ENCODE measurements at regions not wholly inside any gene's neighbourhood (a gene's known extent, or its start where the extent isn't known, plus 50 kb on each side); places are given as distances from the start of the nearest gene placed in this dataset.

DNA sequence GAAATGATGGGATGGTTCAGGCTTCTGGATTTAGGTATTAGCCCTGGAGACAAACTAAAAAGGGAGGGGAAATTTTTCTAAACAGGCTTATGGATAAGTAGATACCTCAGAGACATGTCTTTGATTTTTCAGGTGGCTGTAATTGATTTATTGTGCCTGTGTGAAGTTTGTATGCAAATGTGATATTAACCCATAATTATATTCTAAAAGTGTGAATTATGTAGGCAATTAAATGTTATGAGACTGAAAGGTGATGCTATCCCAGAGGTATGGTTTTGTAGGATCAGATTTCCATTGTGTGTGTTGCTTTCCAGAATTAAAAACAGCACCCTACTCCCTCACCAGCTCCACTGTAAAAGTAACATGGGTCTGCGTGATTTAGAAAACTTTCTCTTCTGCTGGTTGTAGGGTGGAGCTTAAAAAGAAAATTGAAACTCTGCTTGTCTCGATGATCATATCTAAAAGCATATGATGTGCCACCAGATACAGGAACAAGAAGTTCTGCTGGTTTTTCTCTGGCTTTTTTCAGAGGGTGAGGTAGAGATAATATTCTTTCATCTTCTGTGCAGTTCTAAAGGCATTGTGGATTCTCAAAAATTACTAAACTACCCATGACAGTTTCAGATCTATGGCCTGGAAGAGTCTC is 71.8 kb upstream of the TAF11L2 start:
- Mint-ChIP-seq H3K9me3 (peaks cover 6% of the 10 kb centered on the region), H3K4me3 (no peak overlapping the region), H3K27me3 (no peaks in the 10 kb centered on the region), H3K4me1 (ENCODE audit: low read depth) (peaks cover 4% of the 10 kb centered on the region), H3K36me3 (ENCODE audit: low read depth) (no peaks in the 10 kb centered on the region), H3K27ac (no peak overlapping the region)

- Mint-ChIP-seq H3K36me3 (ENCODE audit: low read depth) (no peaks in the 10 kb centered on the region), H3K9me3 (peaks cover 6% of the 10 kb centered on the region), H3K4me1 (ENCODE audit: low read depth) (peaks cover 4% of the 10 kb centered on the region), H3K27me3 (no peaks in the 10 kb centered on the region), H3K27ac (no peak overlapping the region), H3K4me3 (no peak overlapping the region)
Observed at GRCh38 chr5:17428176-17428800, 69.7 kb upstream of the TAF11L2 start.

- H3K4me1 Mint-ChIP-seq (ENCODE audit: low read depth): peaks cover 4% of the 10 kb centered on the region
- peaks cover 3% of the 10 kb centered on the region for H3K9me3 Mint-ChIP-seq
- H3K27me3 Mint-ChIP-seq: no peaks in the 10 kb centered on the region
- H3K27ac Mint-ChIP-seq: no peak overlapping the region
- no peak overlapping the region for H3K4me3 Mint-ChIP-seq
- no peaks in the 10 kb centered on the region for H3K36me3 Mint-ChIP-seq (ENCODE audit: low read depth)
Observed at GRCh38 chr5:17429353-17429752, 68.7 kb upstream of the TAF11L2 start.

DNA sequence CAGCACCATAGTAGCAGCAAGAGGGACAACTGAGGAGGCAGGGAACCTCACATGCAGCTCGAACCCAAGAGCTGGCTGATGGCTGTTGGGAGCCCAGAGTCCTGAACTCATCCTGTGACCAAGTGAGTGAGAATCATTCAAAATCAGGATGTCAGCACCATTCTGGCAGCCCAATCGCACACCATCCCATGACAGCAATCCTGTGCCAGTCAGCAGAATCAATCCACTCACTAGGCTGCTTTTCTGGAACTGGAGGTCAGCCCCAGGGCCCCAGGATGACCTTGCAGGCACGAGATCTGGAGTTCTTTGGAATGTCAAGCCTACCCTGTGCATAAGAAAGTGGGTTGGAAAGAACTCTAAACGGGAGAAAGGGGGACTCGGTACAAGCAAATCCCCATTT is 67.8 kb upstream of the TAF11L2 start:
- no peaks in the 10 kb centered on the region for H3K36me3 Mint-ChIP-seq (ENCODE audit: low read depth)
- no peak overlapping the region for H3K4me3 Mint-ChIP-seq
- H3K27ac Mint-ChIP-seq: no peak overlapping the region
- H3K27me3 Mint-ChIP-seq: no peaks in the 10 kb centered on the region
- peaks cover 3% of the 10 kb centered on the region for H3K9me3 Mint-ChIP-seq
- peaks cover 4% of the 10 kb centered on the region for H3K4me1 Mint-ChIP-seq (ENCODE audit: low read depth)

GRCh38 chr5:17431272-17432050 is 66.6 kb upstream of the TAF11L2 start:
- H3K27ac Mint-ChIP-seq: no peak overlapping the region
- H3K4me1 Mint-ChIP-seq (ENCODE audit: low read depth): peaks cover 3% of the 10 kb centered on the region
- H3K27me3 Mint-ChIP-seq: no peaks in the 10 kb centered on the region
- H3K9me3 Mint-ChIP-seq: peaks cover 3% of the 10 kb centered on the region
- H3K4me3 Mint-ChIP-seq: no peak overlapping the region
- no peaks in the 10 kb centered on the region for H3K36me3 Mint-ChIP-seq (ENCODE audit: low read depth)

DNA sequence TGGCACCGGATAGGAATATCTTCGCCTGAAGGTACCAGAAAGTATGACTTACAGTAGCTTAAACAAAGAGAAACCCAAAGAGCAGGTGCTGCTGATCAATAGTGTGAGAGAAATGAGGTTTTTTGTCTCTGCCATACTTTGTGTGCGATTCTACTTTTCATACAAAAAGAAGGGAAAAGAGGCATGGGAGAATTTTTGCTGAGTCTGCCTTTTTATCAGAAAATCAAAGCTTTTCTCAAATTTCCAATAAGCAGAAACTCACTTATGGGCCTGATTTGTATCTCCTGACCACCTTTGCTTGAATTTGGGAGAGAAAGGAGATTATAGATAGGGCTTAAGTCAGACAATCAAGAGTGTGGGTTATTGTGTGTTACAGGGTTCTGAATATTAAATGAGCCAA is 65.5 kb upstream of the TAF11L2 start:
- Mint-ChIP-seq H3K9me3 (peaks cover 3% of the 10 kb centered on the region), H3K4me3 (no peak overlapping the region), H3K36me3 (ENCODE audit: low read depth) (no peaks in the 10 kb centered on the region), H3K27ac (no peak overlapping the region), H3K4me1 (ENCODE audit: low read depth) (peaks cover 4% of the 10 kb centered on the region), H3K27me3 (no peaks in the 10 kb centered on the region)

- Mint-ChIP-seq H3K27ac (no peak overlapping the region), H3K9me3 (no peaks in the 10 kb centered on the region), H3K4me3 (no peak overlapping the region), H3K27me3 (no peaks in the 10 kb centered on the region), H3K36me3 (ENCODE audit: low read depth) (no peaks in the 10 kb centered on the region), H3K4me1 (ENCODE audit: low read depth) (peaks cover 4% of the 10 kb centered on the region)
Observed at GRCh38 chr5:17433406-17433805, 64.6 kb upstream of the TAF11L2 start.

- Mint-ChIP-seq H3K4me3 (no peak overlapping the region), H3K9me3 (peaks cover 1% of the 10 kb centered on the region), H3K36me3 (ENCODE audit: low read depth) (no peaks in the 10 kb centered on the region), H3K27ac (no peak overlapping the region), H3K27me3 (no peaks in the 10 kb centered on the region), H3K4me1 (ENCODE audit: low read depth) (peaks cover 4% of the 10 kb centered on the region)
Observed at GRCh38 chr5:17434982-17435381, 63.0 kb upstream of the TAF11L2 start.

GRCh38 chr5:17436350-17436749 is 61.7 kb upstream of the TAF11L2 start:
- Mint-ChIP-seq H3K27me3 (no peaks in the 10 kb centered on the region), H3K36me3 (ENCODE audit: low read depth) (no peaks in the 10 kb centered on the region), H3K27ac (no peak overlapping the region), H3K9me3 (peaks cover 7% of the 10 kb centered on the region), H3K4me1 (ENCODE audit: low read depth) (peaks cover 4% of the 10 kb centered on the region), H3K4me3 (peak overlapping the region; percentile 25)

DNA sequence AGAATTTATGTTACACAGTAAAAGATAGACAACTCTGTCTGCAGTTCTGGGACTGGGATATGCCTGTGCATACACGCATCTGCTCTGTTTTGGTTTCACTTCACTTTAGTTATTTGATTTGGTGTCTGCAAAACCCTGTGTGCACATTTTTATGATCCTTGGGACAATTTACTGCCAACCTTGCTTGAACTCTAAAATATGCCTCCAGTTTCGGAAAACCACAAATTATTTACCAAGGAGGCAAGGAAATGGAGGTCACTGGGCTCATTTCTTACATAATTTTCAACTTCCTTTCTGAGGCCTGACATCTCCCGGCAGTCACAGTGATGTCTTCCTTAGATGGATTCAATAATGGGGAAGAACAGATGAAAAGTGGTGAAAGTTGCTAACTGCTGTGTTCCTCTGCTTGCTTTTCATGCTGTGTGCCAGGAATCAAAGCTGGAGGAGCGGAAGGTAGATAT is 61.2 kb upstream of the TAF11L2 start:
- H3K27me3 Mint-ChIP-seq: no peaks in the 10 kb centered on the region
- H3K4me3 Mint-ChIP-seq: peak overlapping the region; percentile 25
- no peak overlapping the region for H3K27ac Mint-ChIP-seq
- peaks cover 7% of the 10 kb centered on the region for H3K9me3 Mint-ChIP-seq
- no peaks in the 10 kb centered on the region for H3K36me3 Mint-ChIP-seq (ENCODE audit: low read depth)
- peaks cover 4% of the 10 kb centered on the region for H3K4me1 Mint-ChIP-seq (ENCODE audit: low read depth)

DNA sequence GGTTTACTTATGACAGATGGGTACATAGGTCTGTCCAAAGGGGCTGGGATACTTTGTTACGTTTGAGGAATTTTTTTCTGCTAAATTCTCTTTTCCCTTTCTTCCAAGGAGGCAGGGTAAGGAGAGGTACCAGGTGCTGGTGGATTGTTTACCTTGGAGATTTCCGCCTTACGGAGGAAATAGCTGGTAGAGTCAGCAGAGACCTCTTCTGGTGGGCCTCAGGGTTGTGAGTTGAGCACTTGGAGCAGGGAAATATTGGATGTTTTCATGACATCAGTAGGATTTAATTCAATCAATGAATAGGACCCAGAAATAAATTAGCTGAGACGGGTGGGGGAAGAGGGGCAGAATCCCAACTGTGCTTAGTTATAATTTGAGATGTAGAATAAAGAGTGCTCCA is 60.0 kb upstream of the TAF11L2 start:
- no peak overlapping the region for H3K27ac Mint-ChIP-seq
- no peaks in the 10 kb centered on the region for H3K27me3 Mint-ChIP-seq
- peaks cover 4% of the 10 kb centered on the region for H3K4me1 Mint-ChIP-seq (ENCODE audit: low read depth)
- H3K9me3 Mint-ChIP-seq: peaks cover 10% of the 10 kb centered on the region
- H3K36me3 Mint-ChIP-seq (ENCODE audit: low read depth): no peaks in the 10 kb centered on the region
- no peak overlapping the region for H3K4me3 Mint-ChIP-seq

DNA sequence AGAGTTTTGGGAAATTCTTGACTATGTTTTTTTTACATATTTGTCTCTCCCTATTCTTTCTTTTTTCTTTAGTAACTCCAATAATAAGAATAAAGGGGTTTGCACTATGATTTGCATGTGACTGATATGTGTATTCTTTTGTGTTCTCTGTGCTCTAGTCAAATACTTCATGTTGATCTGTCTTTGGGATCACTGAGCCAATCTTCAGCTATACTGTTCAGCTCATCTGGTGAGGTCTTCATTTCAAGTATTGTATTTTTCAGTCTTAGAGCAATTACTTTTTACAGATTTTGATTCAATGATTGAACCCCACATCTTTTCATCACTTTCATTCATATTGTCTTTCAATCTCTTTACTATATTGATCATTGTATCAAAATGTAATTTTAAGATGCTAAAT is 58.1 kb upstream of the TAF11L2 start:
- Mint-ChIP-seq H3K4me1 (ENCODE audit: low read depth) (peaks cover 4% of the 10 kb centered on the region), H3K27ac (no peak overlapping the region), H3K9me3 (peaks cover 10% of the 10 kb centered on the region), H3K36me3 (ENCODE audit: low read depth) (no peaks in the 10 kb centered on the region), H3K4me3 (no peak overlapping the region), H3K27me3 (no peaks in the 10 kb centered on the region)

- peaks cover 4% of the 10 kb centered on the region for H3K4me1 Mint-ChIP-seq (ENCODE audit: low read depth)
- H3K27me3 Mint-ChIP-seq: no peaks in the 10 kb centered on the region
- H3K9me3 Mint-ChIP-seq: peaks cover 10% of the 10 kb centered on the region
- no peaks in the 10 kb centered on the region for H3K36me3 Mint-ChIP-seq (ENCODE audit: low read depth)
- H3K4me3 Mint-ChIP-seq: no peak overlapping the region
- no peak overlapping the region for H3K27ac Mint-ChIP-seq
Observed at GRCh38 chr5:17440766-17441165, 57.3 kb upstream of the TAF11L2 start.

GRCh38 chr5:17441351-17441750 is 56.7 kb upstream of the TAF11L2 start:
- Mint-ChIP-seq H3K4me3 (no peak overlapping the region), H3K27me3 (no peaks in the 10 kb centered on the region), H3K4me1 (ENCODE audit: low read depth) (peaks cover 4% of the 10 kb centered on the region), H3K36me3 (ENCODE audit: low read depth) (no peaks in the 10 kb centered on the region), H3K9me3 (peaks cover 10% of the 10 kb centered on the region), H3K27ac (no peak overlapping the region)

- no peaks in the 10 kb centered on the region for H3K4me1 Mint-ChIP-seq (ENCODE audit: low read depth)
- no peak overlapping the region for H3K27ac Mint-ChIP-seq
- no peaks in the 10 kb centered on the region for H3K27me3 Mint-ChIP-seq
- no peak overlapping the region for H3K4me3 Mint-ChIP-seq
- H3K36me3 Mint-ChIP-seq (ENCODE audit: low read depth): no peaks in the 10 kb centered on the region
- H3K9me3 Mint-ChIP-seq: peaks cover 10% of the 10 kb centered on the region
Observed at GRCh38 chr5:17443333-17444130, 54.5 kb upstream of the TAF11L2 start.
